Vagina (tissue), 2 donors: ENCODE measurements at regions not wholly inside any gene's neighbourhood (a gene's known extent, or its start where the extent isn't known, plus 50 kb on each side); places are given as distances from the start of the nearest gene placed in this dataset.

Experiments used
- DNase-seq, 2 donors: peaks; one replicate each; pipeline ENCODE4 v3.0.0-alpha.2; 2017; ENCODE audit errors: extremely low spot score in 2 of 2
- H3K27ac ChIP-seq: fragments of 200-600 bp; sonication (generic); one replicate; pipeline ENCODE4 v1.5.1; 2019
- H3K27me3 ChIP-seq: fragments of 200-600 bp; sonication (generic); one replicate; pipeline ENCODE4 v1.5.1; 2019
- H3K36me3 ChIP-seq, 2 donors: fragments of 200-600 bp; sonication (generic); one replicate each; pipeline ENCODE4 v1.5.1; 2017 to 2019
- H3K4me1 ChIP-seq: fragments of 200-600 bp; sonication (generic); one replicate; pipeline ENCODE4 v1.5.1; 2019
- H3K4me3 ChIP-seq, 2 donors: fragments of 200-600 bp; sonication (generic); 1 replicate in 1 of 2; 2 replicates in 1 of 2; pipeline ENCODE4 v1.5.1; 2016 to 2019
- H3K9me3 ChIP-seq: fragments of 200-600 bp; sonication (generic); one replicate; pipeline ENCODE4 v1.5.1; 2019
- CTCF ChIP-seq, 3 experiments: fragments of 450-650 bp in 2 of 3; fragments of 200-600 bp in 1 of 3; sonication (generic) in 1 of 3; IDR thresholded peaks; one replicate each; pipeline ENCODE4 v1.5.1; 2017 to 2019; ENCODE audit warnings: antibody characterized with exemption in 3 of 3, mild to moderate bottlenecking in 2 of 3, moderate library complexity in 2 of 3
- POLR2A ChIP-seq, 2 donors: fragments of 450-650 bp; IDR thresholded peaks; one replicate each; pipeline ENCODE4 v1.6.1; 2017; ENCODE audit warnings: antibody characterized with exemption in 2 of 2, mild to moderate bottlenecking in 2 of 2, moderate library complexity in 2 of 2
- POLR2AphosphoS5 ChIP-seq, 2 donors: sonication (generic); formaldehyde crosslinking; IDR thresholded peaks; one replicate each; pipeline ENCODE4 v1.9.0; 2017; ENCODE audit warnings: antibody characterized with exemption in 2 of 2, mild to moderate bottlenecking in 2 of 2, low read depth in 1 of 2; ENCODE audit not compliant: insufficient read depth in 1 of 2
- intact Hi-C: fragments of 100-400 bp; cut with DNase I; formaldehyde crosslinking; loops from one replicate; pipeline ENCODE4 v1.15.1; 2023

- Histone ChIP-seq H3K4me1 (no peaks in the 10 kb centered on the region), H3K27ac (no peak overlapping the region), H3K36me3 (no peaks in the 10 kb centered on the region), H3K9me3 (no peaks in the 10 kb centered on the region), H3K27me3 (no peaks in the 10 kb centered on the region), H3K4me3 (no peak overlapping the region)
- no peak for TF ChIP-seq POLR2AphosphoS5 (IDR thresholded peaks at IDR 0.05; ENCODE audit: insufficient read depth in 1 of 2, low read depth in 1 of 2)
- TF ChIP-seq CTCF (IDR thresholded peaks at IDR 0.05), result no peak
- no peak for TF ChIP-seq POLR2A (IDR thresholded peaks at IDR 0.05)
- intact Hi-C loops, result no loop called here
- no peak for DNase-seq
Measured at GRCh38 chr7:153090764-153091163, 331.2 kb downstream of the ACTR3B start.

- H3K27ac ChIP-seq, result no peak overlapping the region
- no peaks in the 10 kb centered on the region for H3K36me3 ChIP-seq
- no peaks in the 10 kb centered on the region for H3K9me3 ChIP-seq
- H3K4me3 ChIP-seq, result no peak overlapping the region
- intact Hi-C loops, result no loop called here
- no peak for DNase-seq
- no peak for TF ChIP-seq CTCF (IDR thresholded peaks at IDR 0.05)
- no peak for TF ChIP-seq POLR2A (IDR thresholded peaks at IDR 0.05)
- TF ChIP-seq POLR2AphosphoS5 (IDR thresholded peaks at IDR 0.05; ENCODE audit: insufficient read depth in 1 of 2, low read depth in 1 of 2), result no peak
- no peaks in the 10 kb centered on the region for H3K4me1 ChIP-seq
- H3K27me3 ChIP-seq, result no peaks in the 10 kb centered on the region
Measured at GRCh38 chr7:153091477-153091876, 331.9 kb downstream of the ACTR3B start.

GRCh38 chr7:153097511-153098201 lies 338.1 kb downstream of the ACTR3B start:
- H3K27ac ChIP-seq, result no peak overlapping the region
- H3K4me3 ChIP-seq, result no peak overlapping the region
- intact Hi-C loops, result no loop called here
- H3K4me1 ChIP-seq, result no peaks in the 10 kb centered on the region
- no peaks in the 10 kb centered on the region for H3K36me3 ChIP-seq
- no peaks in the 10 kb centered on the region for H3K27me3 ChIP-seq
- no peak for TF ChIP-seq CTCF (IDR thresholded peaks at IDR 0.05)
- TF ChIP-seq POLR2AphosphoS5 (IDR thresholded peaks at IDR 0.05; ENCODE audit: insufficient read depth in 1 of 2, low read depth in 1 of 2), result no peak
- TF ChIP-seq POLR2A (IDR thresholded peaks at IDR 0.05), result no peak
- no peak for DNase-seq
- H3K9me3 ChIP-seq, result no peaks in the 10 kb centered on the region

- DNase-seq, result peak in 1 of 2 donors; percentile 77
- H3K9me3 ChIP-seq, result no peaks in the 10 kb centered on the region
- H3K27me3 ChIP-seq, result no peaks in the 10 kb centered on the region
- intact Hi-C loops, result no loop called here
- H3K27ac ChIP-seq, result no peak overlapping the region
- no peak for TF ChIP-seq POLR2AphosphoS5 (IDR thresholded peaks at IDR 0.05; ENCODE audit: insufficient read depth in 1 of 2, low read depth in 1 of 2)
- TF ChIP-seq POLR2A (IDR thresholded peaks at IDR 0.05), result no peak
- TF ChIP-seq CTCF (IDR thresholded peaks at IDR 0.05), result no peak
- no peaks in the 10 kb centered on the region for H3K4me1 ChIP-seq
- H3K4me3 ChIP-seq, result no peak overlapping the region
- H3K36me3 ChIP-seq, result no peaks in the 10 kb centered on the region
Measured at GRCh38 chr7:153099235-153099634, 339.7 kb downstream of the ACTR3B start.

GRCh38 chr7:153100691-153101237 lies 341.2 kb downstream of the ACTR3B start:
- no peaks in the 10 kb centered on the region for H3K27me3 ChIP-seq
- intact Hi-C loops, result no loop called here
- H3K27ac ChIP-seq, result no peak overlapping the region
- DNase-seq, result no peak
- no peaks in the 10 kb centered on the region for H3K9me3 ChIP-seq
- no peak overlapping the region for H3K4me3 ChIP-seq
- no peaks in the 10 kb centered on the region for H3K4me1 ChIP-seq
- TF ChIP-seq POLR2A (IDR thresholded peaks at IDR 0.05) (no peak), POLR2AphosphoS5 (IDR thresholded peaks at IDR 0.05; ENCODE audit: insufficient read depth in 1 of 2, low read depth in 1 of 2) (no peak), CTCF (IDR thresholded peaks at IDR 0.05) (no peak)
- H3K36me3 ChIP-seq, result no peaks in the 10 kb centered on the region
